ENCODE measurements at regions not wholly inside any gene's neighbourhood (a gene's known extent, or its start where the extent isn't known, plus 50 kb on each side); places are given as distances from the start of the nearest gene placed in this dataset.

GRCh38 chr5:2185646-2186471 lies 303.1 kb upstream of the IRX4 start:
- TF ChIP-seq GATA1 (IDR thresholded peaks at IDR 0.05; ENCODE audit: low read depth, low read length) (no peak), POLR2A (IDR thresholded peaks at IDR 0.05; ENCODE audit: low read length) (no peak)
- DNase-seq, result no peak

- no peak for TF ChIP-seq GATA1 (IDR thresholded peaks at IDR 0.05; ENCODE audit: low read depth, low read length)
- TF ChIP-seq POLR2A (IDR thresholded peaks at IDR 0.05; ENCODE audit: low read length), result no peak
- DNase-seq, result no peak
Measured at GRCh38 chr5:2184563-2185540, 302.1 kb upstream of the IRX4 start.

GRCh38 chr5:2184026-2184366 lies 301.3 kb upstream of the IRX4 start:
- TF ChIP-seq POLR2A (IDR thresholded peaks at IDR 0.05; ENCODE audit: low read length) (no peak), GATA1 (IDR thresholded peaks at IDR 0.05; ENCODE audit: low read depth, low read length) (no peak)
- no peak for DNase-seq

GRCh38 chr5:2183154-2184025 lies 300.7 kb upstream of the IRX4 start:
- no peak for DNase-seq
- TF ChIP-seq POLR2A (IDR thresholded peaks at IDR 0.05; ENCODE audit: low read length), result no peak
- no peak for TF ChIP-seq GATA1 (IDR thresholded peaks at IDR 0.05; ENCODE audit: low read depth, low read length)

GRCh38 chr5:2182020-2182419 lies 299.3 kb upstream of the IRX4 start:
- no peak for DNase-seq
- no peak for TF ChIP-seq POLR2A (IDR thresholded peaks at IDR 0.05; ENCODE audit: low read length)
- no peak for TF ChIP-seq GATA1 (IDR thresholded peaks at IDR 0.05; ENCODE audit: low read depth, low read length)

GRCh38 chr5:2181557-2181956 lies 298.8 kb upstream of the IRX4 start:
- no peak for TF ChIP-seq POLR2A (IDR thresholded peaks at IDR 0.05; ENCODE audit: low read length)
- TF ChIP-seq GATA1 (IDR thresholded peaks at IDR 0.05; ENCODE audit: low read depth, low read length), result no peak
- no peak for DNase-seq

- no peak for DNase-seq
- TF ChIP-seq GATA1 (IDR thresholded peaks at IDR 0.05; ENCODE audit: low read depth, low read length) (no peak), POLR2A (IDR thresholded peaks at IDR 0.05; ENCODE audit: low read length) (no peak)
Measured at GRCh38 chr5:2181149-2181548, 298.4 kb upstream of the IRX4 start.

- DNase-seq, result no peak
- TF ChIP-seq POLR2A (IDR thresholded peaks at IDR 0.05; ENCODE audit: low read length), result no peak
- no peak for TF ChIP-seq GATA1 (IDR thresholded peaks at IDR 0.05; ENCODE audit: low read depth, low read length)
Measured at GRCh38 chr5:2180456-2180855, 297.7 kb upstream of the IRX4 start.

- no peak for TF ChIP-seq GATA1 (IDR thresholded peaks at IDR 0.05; ENCODE audit: low read depth, low read length)
- TF ChIP-seq POLR2A (IDR thresholded peaks at IDR 0.05; ENCODE audit: low read length), result no peak
- no peak for DNase-seq
Measured at GRCh38 chr5:2179861-2180260, 297.1 kb upstream of the IRX4 start.

GRCh38 chr5:2178528-2178927 lies 295.8 kb upstream of the IRX4 start:
- TF ChIP-seq POLR2A (IDR thresholded peaks at IDR 0.05; ENCODE audit: low read length), result no peak
- TF ChIP-seq GATA1 (IDR thresholded peaks at IDR 0.05; ENCODE audit: low read depth, low read length), result no peak
- DNase-seq, result no peak

- no peak for DNase-seq
- TF ChIP-seq POLR2A (IDR thresholded peaks at IDR 0.05; ENCODE audit: low read length), result no peak
- no peak for TF ChIP-seq GATA1 (IDR thresholded peaks at IDR 0.05; ENCODE audit: low read depth, low read length)
Measured at GRCh38 chr5:2178071-2178477, 295.3 kb upstream of the IRX4 start.

- TF ChIP-seq GATA1 (IDR thresholded peaks at IDR 0.05; ENCODE audit: low read depth, low read length) (no peak), POLR2A (IDR thresholded peaks at IDR 0.05; ENCODE audit: low read length) (no peak)
- DNase-seq, result no peak
Measured at GRCh38 chr5:2177244-2177643, 294.5 kb upstream of the IRX4 start.

GRCh38 chr5:2176581-2176980 lies 293.9 kb upstream of the IRX4 start:
- TF ChIP-seq GATA1 (IDR thresholded peaks at IDR 0.05; ENCODE audit: low read depth, low read length), result no peak
- TF ChIP-seq POLR2A (IDR thresholded peaks at IDR 0.05; ENCODE audit: low read length), result no peak
- no peak for DNase-seq
